Activated CD8-positive, alpha-beta T cell treated with anti-CD3 and anti-CD28 coated beads for 36 hours (primary cell): ENCODE measurements at regions not wholly inside any gene's neighbourhood (a gene's known extent, or its start where the extent isn't known, plus 50 kb on each side); places are given as distances from the start of the nearest gene placed in this dataset.

ENCODE experiments used
- ATAC-seq: fragments of 200-7000 bp; cut with Tn5 transposase; one replicate; pipeline ENCODE4 v1.10.0; 2021; ENCODE audit warnings: mild to moderate bottlenecking, moderate library complexity
- CTCF ChIA-PET: fragments of 350-600 bp; sonication (Branson Sonifier 250); formaldehyde crosslinking; loops from one replicate; lab custom pipeline; 2021; ENCODE audit warnings: antibody characterized with exemption; lab: Charles Lee
- POLR2A ChIA-PET: fragments of 350-600 bp; sonication (Branson Sonifier 250); formaldehyde crosslinking; loops from one replicate; lab custom pipeline; 2021; ENCODE audit warnings: antibody characterized with exemption; lab: Charles Lee
- DNase-seq: peaks from one replicate; pipeline ENCODE4 v3.0.0-alpha.2; 2020
- H3K27ac Mint-ChIP-seq: one replicate; pipeline ENCODE4 v1.8.0; 2021; ENCODE audit warnings: mild to moderate bottlenecking, mixed read lengths
- H3K27me3 Mint-ChIP-seq: one replicate; pipeline ENCODE4 v1.8.0; 2021; ENCODE audit warnings: mixed read lengths
- H3K36me3 Mint-ChIP-seq: one replicate; pipeline ENCODE4 v1.8.0; 2021; ENCODE audit warnings: low read depth, mixed read lengths
- H3K4me1 Mint-ChIP-seq: one replicate; pipeline ENCODE4 v1.8.0; 2021; ENCODE audit warnings: low read depth, mixed read lengths
- H3K4me3 Mint-ChIP-seq: one replicate; pipeline ENCODE4 v1.8.0; 2021; ENCODE audit warnings: mild to moderate bottlenecking, moderate library complexity, mixed read lengths
- H3K9me3 Mint-ChIP-seq: one replicate; pipeline ENCODE4 v1.8.0; 2021; ENCODE audit warnings: mixed read lengths
- intact Hi-C: fragments of 100-400 bp; cut with micrococcal nuclease; formaldehyde crosslinking; loops from one replicate; pipeline ENCODE4 v1.10.0; 2022
- TF ChIP-seq, protein P1 (sequence below): fragments of 200-600 bp; IDR thresholded peaks from one replicate; pipeline ENCODE4 v1.8.0; 2022; ENCODE audit warnings: antibody characterized with exemption, mild to moderate bottlenecking

DNA sequence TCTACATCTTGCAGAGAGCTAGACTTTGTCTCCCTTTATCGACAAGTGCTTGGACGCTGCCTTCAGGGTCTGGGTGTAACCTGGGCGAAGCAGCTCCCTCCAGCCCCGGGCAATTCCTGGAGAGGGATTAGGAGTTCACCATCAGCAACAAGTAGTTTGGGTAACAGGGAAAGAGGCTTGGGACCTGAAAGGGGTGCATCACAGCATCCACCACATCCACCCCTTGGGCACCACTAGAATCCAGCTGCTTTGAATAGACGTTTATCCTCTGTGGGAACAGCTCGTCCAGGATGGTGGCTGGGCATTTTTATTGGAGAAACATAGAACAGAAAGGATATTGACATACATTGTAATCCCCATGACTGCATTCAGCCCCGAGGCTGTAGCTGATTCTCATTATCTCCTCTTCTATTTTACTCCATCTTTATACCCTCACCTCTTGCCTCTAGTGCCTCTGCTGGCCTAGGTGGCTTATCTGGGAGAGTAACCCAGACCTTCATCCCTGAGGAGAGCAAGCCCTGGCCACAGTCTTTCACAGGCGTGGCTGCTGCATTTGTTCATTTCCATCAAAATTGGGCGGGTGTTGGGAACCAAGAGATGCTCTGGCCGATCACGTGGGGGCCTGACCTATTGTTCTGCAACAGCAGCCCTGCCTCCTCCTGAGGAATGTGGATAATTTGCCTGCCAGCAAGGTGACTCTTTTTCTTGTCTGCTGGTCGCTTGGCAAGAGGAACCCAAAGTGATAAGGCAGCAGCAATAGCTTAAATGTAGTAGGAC, 109.2 kb upstream of the RALGAPA2 start:
- CTCF ChIA-PET, result no interaction called here
- no peak overlapping the region for H3K4me3 Mint-ChIP-seq

DNA sequence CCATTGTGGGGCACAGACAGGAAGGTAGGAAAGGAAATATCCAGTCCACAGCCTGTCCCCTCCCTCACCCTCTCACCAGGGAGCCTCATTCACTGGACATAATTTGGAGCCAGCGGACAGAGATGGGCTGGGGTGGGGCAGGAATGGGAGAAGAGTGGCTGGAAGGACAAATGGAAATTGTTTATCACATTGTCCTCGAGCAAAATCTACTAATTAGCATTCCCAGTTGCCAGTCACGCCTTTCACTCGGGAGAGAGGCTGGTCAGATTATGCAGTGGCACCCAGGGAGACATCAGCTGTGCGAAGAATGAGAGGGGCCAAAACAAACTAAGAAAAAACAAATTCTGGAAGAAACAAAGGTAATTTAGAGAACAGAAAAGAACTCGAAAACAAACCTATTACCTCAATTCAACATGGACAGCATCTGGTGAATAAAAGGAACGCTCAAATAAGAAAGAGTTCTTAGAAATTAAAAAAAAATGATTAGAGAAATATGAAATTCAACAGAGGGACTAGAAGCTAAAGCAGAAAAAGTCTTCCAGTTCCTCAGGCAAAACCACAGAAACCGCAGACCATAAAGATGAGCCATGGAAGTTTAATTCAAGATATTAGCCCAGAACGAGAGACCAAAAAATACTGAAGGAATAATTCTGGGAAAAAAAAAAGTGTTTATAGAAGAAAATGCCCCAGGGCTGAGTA, 108.5 kb upstream of the RALGAPA2 start:
- POLR2A ChIA-PET, result no interaction called here
- intact Hi-C loops, result no loop called here
- no peak overlapping the region for H3K4me3 Mint-ChIP-seq

More for the DNA sequence above, 109.2 kb upstream of the RALGAPA2 start:
- peaks cover 16% of the 10 kb centered on the region for H3K27me3 Mint-ChIP-seq
- POLR2A ChIA-PET, result no interaction called here
- no peak for ATAC-seq
- H3K27ac Mint-ChIP-seq, result no peak overlapping the region
- no peak for DNase-seq
- intact Hi-C loops, result no loop called here
- TF ChIP-seq, protein P1, sequence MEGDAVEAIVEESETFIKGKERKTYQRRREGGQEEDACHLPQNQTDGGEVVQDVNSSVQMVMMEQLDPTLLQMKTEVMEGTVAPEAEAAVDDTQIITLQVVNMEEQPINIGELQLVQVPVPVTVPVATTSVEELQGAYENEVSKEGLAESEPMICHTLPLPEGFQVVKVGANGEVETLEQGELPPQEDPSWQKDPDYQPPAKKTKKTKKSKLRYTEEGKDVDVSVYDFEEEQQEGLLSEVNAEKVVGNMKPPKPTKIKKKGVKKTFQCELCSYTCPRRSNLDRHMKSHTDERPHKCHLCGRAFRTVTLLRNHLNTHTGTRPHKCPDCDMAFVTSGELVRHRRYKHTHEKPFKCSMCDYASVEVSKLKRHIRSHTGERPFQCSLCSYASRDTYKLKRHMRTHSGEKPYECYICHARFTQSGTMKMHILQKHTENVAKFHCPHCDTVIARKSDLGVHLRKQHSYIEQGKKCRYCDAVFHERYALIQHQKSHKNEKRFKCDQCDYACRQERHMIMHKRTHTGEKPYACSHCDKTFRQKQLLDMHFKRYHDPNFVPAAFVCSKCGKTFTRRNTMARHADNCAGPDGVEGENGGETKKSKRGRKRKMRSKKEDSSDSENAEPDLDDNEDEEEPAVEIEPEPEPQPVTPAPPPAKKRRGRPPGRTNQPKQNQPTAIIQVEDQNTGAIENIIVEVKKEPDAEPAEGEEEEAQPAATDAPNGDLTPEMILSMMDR, result no peak
- peaks cover 2% of the 10 kb centered on the region for H3K4me1 Mint-ChIP-seq
- H3K36me3 Mint-ChIP-seq, result no peaks in the 10 kb centered on the region
- no peaks in the 10 kb centered on the region for H3K9me3 Mint-ChIP-seq

DNA sequence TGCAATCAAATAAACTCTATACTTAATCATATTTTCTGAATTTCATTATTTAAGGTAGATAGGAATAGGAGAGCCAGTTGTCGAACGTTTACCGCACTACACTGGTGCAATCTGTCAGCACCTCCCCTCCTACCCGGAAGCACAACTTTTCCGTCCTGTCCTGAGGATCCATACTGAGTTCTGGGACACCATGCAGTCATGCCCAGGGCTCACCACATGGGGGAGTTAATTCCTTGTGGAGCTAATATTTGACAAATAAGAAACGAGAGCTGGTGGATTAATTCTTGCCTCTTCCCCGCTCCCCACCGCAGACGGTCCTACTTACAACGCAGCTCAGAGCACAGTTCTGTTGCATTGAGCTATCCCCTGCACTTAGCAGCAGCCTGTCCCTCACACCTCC, 107.7 kb upstream of the RALGAPA2 start:
- H3K4me1 Mint-ChIP-seq, result peaks cover 2% of the 10 kb centered on the region
- CTCF ChIA-PET, result interaction anchor here (1.7 kb wide), 1 partner anchor 18 kb away, joined by 7 read pairs; no protein-coding TSS in a partner anchor
- H3K9me3 Mint-ChIP-seq, result no peaks in the 10 kb centered on the region
- TF ChIP-seq, protein P1, result no peak
- intact Hi-C loops, result no loop called here
- H3K36me3 Mint-ChIP-seq, result no peaks in the 10 kb centered on the region
- ATAC-seq (no peak), DNase-seq (no peak)
- no peak overlapping the region for H3K4me3 Mint-ChIP-seq
- no peak overlapping the region for H3K27ac Mint-ChIP-seq
- peaks cover 9% of the 10 kb centered on the region for H3K27me3 Mint-ChIP-seq
- POLR2A ChIA-PET, result no interaction called here

More for the DNA sequence above, 108.5 kb upstream of the RALGAPA2 start:
- CTCF ChIA-PET, result no interaction called here
- no peak for DNase-seq
- no peaks in the 10 kb centered on the region for H3K9me3 Mint-ChIP-seq
- H3K36me3 Mint-ChIP-seq, result no peaks in the 10 kb centered on the region
- H3K27ac Mint-ChIP-seq, result no peak overlapping the region
- peaks cover 9% of the 10 kb centered on the region for H3K27me3 Mint-ChIP-seq
- TF ChIP-seq, protein P1, result no peak
- H3K4me1 Mint-ChIP-seq, result peaks cover 2% of the 10 kb centered on the region
- no peak for ATAC-seq

DNA sequence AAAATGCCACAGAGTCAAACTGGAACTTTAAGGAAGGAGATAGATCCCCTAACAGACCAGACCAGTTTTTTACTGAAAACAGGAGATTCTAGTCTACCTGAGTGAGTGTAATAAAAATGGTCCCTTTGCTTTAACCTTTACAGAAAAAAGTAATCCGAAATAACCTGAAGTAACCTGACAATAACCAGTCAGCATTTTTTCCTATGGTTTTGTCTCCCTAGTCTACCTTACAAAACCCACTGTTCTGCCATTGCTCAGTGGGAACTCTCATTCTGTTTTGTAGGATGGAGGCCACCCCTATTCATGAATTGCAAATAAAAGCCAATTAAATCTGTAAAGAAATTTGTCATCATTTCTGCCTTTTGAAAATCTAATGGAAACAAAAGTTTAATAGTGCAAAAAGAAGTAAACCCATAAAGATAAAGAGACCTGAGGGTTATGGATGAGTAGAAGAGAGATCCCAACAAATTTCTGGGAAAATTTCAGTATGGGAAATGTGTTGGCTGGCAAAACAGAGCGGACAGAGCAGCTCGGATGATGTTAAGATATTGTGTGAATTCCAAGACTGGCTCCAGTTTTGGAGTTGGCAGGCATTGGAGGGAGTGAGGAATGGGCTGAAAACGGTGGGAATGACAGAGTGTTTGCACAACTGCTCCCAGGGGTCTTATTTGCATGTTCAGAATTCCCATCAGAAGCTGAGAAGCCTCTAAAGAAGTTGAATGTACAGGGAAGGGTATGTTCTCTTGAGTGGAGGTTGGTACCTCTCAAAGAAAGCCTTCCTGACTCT, 104.7 kb upstream of the RALGAPA2 start:
- H3K36me3 Mint-ChIP-seq, result no peaks in the 10 kb centered on the region
- H3K27ac Mint-ChIP-seq, result no peak overlapping the region
- ChIA-PET POLR2A (no interaction called here), CTCF (no interaction called here)
- H3K9me3 Mint-ChIP-seq, result no peaks in the 10 kb centered on the region
- intact Hi-C loops, result no loop called here
- no peak for ATAC-seq
- TF ChIP-seq, protein P1, result no peak
- H3K4me3 Mint-ChIP-seq, result no peak overlapping the region
- H3K4me1 Mint-ChIP-seq, result no peaks in the 10 kb centered on the region
- no peak for DNase-seq
- H3K27me3 Mint-ChIP-seq, result peaks cover 9% of the 10 kb centered on the region
